ENCODE measurements at regions not wholly inside any gene's neighbourhood (a gene's known extent, or its start where the extent isn't known, plus 50 kb on each side); places are given as distances from the start of the nearest gene placed in this dataset.
A peak's percentile ranks its signal among the peaks of the same experiment; 100 is the strongest.

- no peak for DNase-seq
These were observed 374.1 kb downstream of the FBXW7 start for GRCh38 chr4:152161676-152162330.

- no peak for DNase-seq
These were observed 375.6 kb downstream of the FBXW7 start for GRCh38 chr4:152160225-152160800.

- no peak for DNase-seq
These were observed 376.1 kb downstream of the FBXW7 start for GRCh38 chr4:152159773-152160172.

GRCh38 chr4:152158225-152158624, 377.7 kb downstream of the FBXW7 start:
- peak in 1 of 3 donors; percentile 4 for DNase-seq

GRCh38 chr4:152157629-152158028, 378.3 kb downstream of the FBXW7 start:
- no peak for DNase-seq

GRCh38 chr4:152156442-152156841, 379.4 kb downstream of the FBXW7 start:
- DNase-seq, result no peak

- DNase-seq, result no peak
These were observed 380.8 kb downstream of the FBXW7 start for GRCh38 chr4:152155070-152155469.

- DNase-seq, result no peak
These were observed 381.5 kb downstream of the FBXW7 start for GRCh38 chr4:152154433-152154832.

GRCh38 chr4:152153476-152154270, 382.2 kb downstream of the FBXW7 start:
- DNase-seq, result no peak

- no peak for DNase-seq
These were observed 385.7 kb downstream of the FBXW7 start for GRCh38 chr4:152150214-152150613.

GRCh38 chr4:152149745-152150144, 386.1 kb downstream of the FBXW7 start:
- no peak for DNase-seq

- DNase-seq, result no peak
These were observed 387.2 kb upstream of the GATB start for GRCh38 chr4:152148057-152148456.

GRCh38 chr4:152146244-152146643, 385.4 kb upstream of the GATB start:
- DNase-seq, result no peak

- DNase-seq, result no peak
These were observed 383.0 kb upstream of the GATB start for GRCh38 chr4:152143806-152144205.

GRCh38 chr4:152138451-152138850, 377.6 kb upstream of the GATB start:
- DNase-seq, result no peak

GRCh38 chr4:152132776-152133175, 372.0 kb upstream of the GATB start:
- no peak for DNase-seq

GRCh38 chr4:152128356-152128755, 367.5 kb upstream of the GATB start:
- no peak for DNase-seq

- no peak for DNase-seq
These were observed 365.4 kb upstream of the GATB start for GRCh38 chr4:152126238-152126637.

- DNase-seq, result peak in 1 of 3 donors; percentile 36
These were observed 358.2 kb upstream of the GATB start for GRCh38 chr4:152118819-152119553.

GRCh38 chr4:152117933-152118507, 357.2 kb upstream of the GATB start:
- no peak for DNase-seq

GRCh38 chr4:152117520-152117919, 356.7 kb upstream of the GATB start:
- DNase-seq, result no peak

- DNase-seq, result no peak
These were observed 356.2 kb upstream of the GATB start for GRCh38 chr4:152117054-152117453.

All from muscle of back (tissue), 3 donors.